ENCODE measurements at regions not wholly inside any gene's neighbourhood (a gene's known extent, or its start where the extent isn't known, plus 50 kb on each side); places are given as distances from the start of the nearest gene placed in this dataset.

DNA sequence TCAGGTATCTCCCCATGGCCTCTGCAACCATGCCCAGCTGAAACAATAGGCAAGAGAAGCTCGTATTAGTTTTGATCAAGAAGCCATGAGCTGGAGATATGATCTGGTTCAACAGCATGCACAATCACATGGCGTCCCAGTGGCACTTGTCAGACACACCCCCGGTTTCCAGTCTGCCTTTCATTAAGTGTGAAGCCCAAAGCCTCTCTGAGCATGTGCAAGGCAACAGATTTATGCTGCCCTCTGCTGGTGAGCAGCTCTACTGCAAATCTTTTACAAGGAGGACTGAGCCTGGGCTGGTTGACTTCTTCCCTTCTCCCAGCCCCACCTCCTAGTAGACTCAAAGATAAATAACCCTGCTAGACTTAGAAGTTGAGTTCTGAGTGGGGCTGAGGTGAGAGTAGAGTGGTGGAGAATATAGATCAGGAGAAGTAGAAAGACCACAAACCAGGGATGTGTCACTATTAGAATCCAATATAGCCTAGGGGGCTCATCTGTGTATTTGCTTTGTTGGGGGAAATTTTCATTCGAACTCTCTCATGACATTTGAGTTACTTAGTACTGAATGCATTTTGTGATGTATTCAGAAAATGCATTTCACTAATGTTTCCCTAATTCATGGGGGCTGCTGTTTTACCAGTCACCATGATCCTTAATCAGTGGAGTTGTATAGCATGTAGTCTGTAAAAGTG, 53.7 kb upstream of the MBIP start:
- WGBS (ENCODE audit: insufficient coverage, low coverage, missing lambda C conversion rate) = 0% methylated on average over 4 of the region's 4 CpGs
- no peaks in the 10 kb centered on the region for H3K9me1 ChIP-seq (ENCODE audit: control insufficient read depth, insufficient read depth, low read length)
- H3K27ac ChIP-seq (ENCODE audit: extremely low read depth, low read depth, low read length) = no peak overlapping the region
- no peaks in the 10 kb centered on the region for H4K20me1 ChIP-seq (replicated peaks; ENCODE audit: control insufficient read depth, insufficient read depth, low read length)
- peak; percentile 68 to 85 (median 70) for DNase-seq (ENCODE audit: extremely low read depth in 1 of 4, low spot score in 3 of 4)
- no peaks in the 10 kb centered on the region for H3K9me3 ChIP-seq (replicated peaks; ENCODE audit: control insufficient read depth, insufficient read depth, low read depth, low read length)
- no peak overlapping the region for H3K4me3 ChIP-seq
- intact Hi-C loops (cut with micrococcal nuclease) (loop anchor here (1.0 to 10.0 kb wide), 3 partner anchors 133 to 307 kb away; no protein-coding TSS in a partner anchor), in situ Hi-C loops (cut with MboI) (no loop called here)
- peak; percentile 93 for FAIRE-seq
- ATAC-seq = peak; percentile 98
- ChIA-PET POLR2A (no interaction called here), CTCF (ENCODE audit: low intra/inter-chr PET ratio) (interaction anchor here (0.6 to 1.6 kb wide), 6 partner anchors 133 to 490 kb away, joined by 3 to 5 read pairs (median 4); no protein-coding TSS in a partner anchor)
- no peak overlapping the region; the same call in 1 of the 2 replicates for H3K4me2 ChIP-seq (ENCODE audit: insufficient read depth, low read length)
- no peaks in the 10 kb centered on the region for H3K36me3 ChIP-seq (ENCODE audit: control insufficient read depth, insufficient read depth, low read length)
- H2AFZ ChIP-seq (ENCODE audit: low read depth, low read length) = no peak overlapping the region
- H3K4me1 ChIP-seq (replicated peaks in 1 of 2; ENCODE audit: control insufficient read depth in 2 of 2, insufficient read depth in 2 of 2, low read length in 2 of 2) = no peaks in the 10 kb centered on the region; a peak in 1 of 5 replicates
- no peaks in the 10 kb centered on the region for H3K79me2 ChIP-seq (ENCODE audit: control insufficient read depth, insufficient read depth, low read length)
- no peak overlapping the region for H3K9ac ChIP-seq (ENCODE audit: insufficient read depth in 1 of 2, low read depth in 2 of 2, low read length in 2 of 2)
- BruUV-seq (replicated peaks) = no TSS peak
- no peaks in the 10 kb centered on the region for H3K27me3 ChIP-seq (ENCODE audit: control insufficient read depth in 2 of 2, insufficient read depth in 2 of 2, low read length in 2 of 2)
- no peak for TF ChIP-seq MCM5 (IDR thresholded peaks at IDR 0.05; ENCODE audit: low read depth)
- TF ChIP-seq SNRNP70 (optimal IDR thresholded peaks at IDR 0.05; ENCODE audit: low read depth, low read length) = no peak
- no peak for TF ChIP-seq PHF21A (IDR thresholded peaks at IDR 0.05; ENCODE audit: borderline replicate concordance, low read depth)
- no peak for TF ChIP-seq POLR2A (conservative IDR thresholded peaks at IDR 0.05)
- no peak for TF ChIP-seq ZNF785 (CRISPR knock-in tag; IDR thresholded peaks at IDR 0.05)
- TF ChIP-seq, protein P1, sequence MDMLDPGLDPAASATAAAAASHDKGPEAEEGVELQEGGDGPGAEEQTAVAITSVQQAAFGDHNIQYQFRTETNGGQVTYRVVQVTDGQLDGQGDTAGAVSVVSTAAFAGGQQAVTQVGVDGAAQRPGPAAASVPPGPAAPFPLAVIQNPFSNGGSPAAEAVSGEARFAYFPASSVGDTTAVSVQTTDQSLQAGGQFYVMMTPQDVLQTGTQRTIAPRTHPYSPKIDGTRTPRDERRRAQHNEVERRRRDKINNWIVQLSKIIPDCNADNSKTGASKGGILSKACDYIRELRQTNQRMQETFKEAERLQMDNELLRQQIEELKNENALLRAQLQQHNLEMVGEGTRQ (CRISPR knock-in tag; IDR thresholded peaks at IDR 0.05) = no peak
- TF ChIP-seq CREM (IDR thresholded peaks at IDR 0.05; ENCODE audit: low read depth) = 0 out of 2 replicates have a peak, but pooled peaks have one; percentile 18
- TF ChIP-seq RAD21 (CRISPR knock-in tag; conservative IDR thresholded peaks at IDR 0.05 in 1 of 2, IDR thresholded peaks at IDR 0.05 in 1 of 2) = peak; percentile 62 to 88
- TF ChIP-seq, protein P2, sequence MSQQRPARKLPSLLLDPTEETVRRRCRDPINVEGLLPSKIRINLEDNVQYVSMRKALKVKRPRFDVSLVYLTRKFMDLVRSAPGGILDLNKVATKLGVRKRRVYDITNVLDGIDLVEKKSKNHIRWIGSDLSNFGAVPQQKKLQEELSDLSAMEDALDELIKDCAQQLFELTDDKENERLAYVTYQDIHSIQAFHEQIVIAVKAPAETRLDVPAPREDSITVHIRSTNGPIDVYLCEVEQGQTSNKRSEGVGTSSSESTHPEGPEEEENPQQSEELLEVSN (IDR thresholded peaks at IDR 0.05; ENCODE audit: borderline replicate concordance in 1 of 2, extremely low read depth in 1 of 2, insufficient read depth in 1 of 2, insufficient read length in 1 of 2, low read depth in 1 of 2, low read length in 1 of 2, poor library complexity in 1 of 2, severe bottlenecking in 1 of 2) = peak; percentile 52 to 83
- no peak for TF ChIP-seq MYNN (IDR thresholded peaks at IDR 0.05)
- TF ChIP-seq MYNN (CRISPR knock-in tag; IDR thresholded peaks at IDR 0.05) = no peak
